ENCODE measurements at regions not wholly inside any gene's neighbourhood (a gene's known extent, or its start where the extent isn't known, plus 50 kb on each side); places are given as distances from the start of the nearest gene placed in this dataset.

- DNase-seq (ENCODE audit: low spot score) = no peak
Measured at GRCh38 chr7:33701189-33701740, 204.1 kb upstream of the BMPER start.

GRCh38 chr7:33701927-33702326 lies 203.4 kb upstream of the BMPER start:
- no peak for DNase-seq (ENCODE audit: low spot score)

GRCh38 chr7:33702514-33703054 lies 202.8 kb upstream of the BMPER start:
- DNase-seq (ENCODE audit: low spot score) = no peak

- DNase-seq (ENCODE audit: low spot score) = no peak
Measured at GRCh38 chr7:33705333-33705833, 200.0 kb upstream of the BMPER start.

- no peak for DNase-seq (ENCODE audit: low spot score)
Measured at GRCh38 chr7:33706186-33706585, 199.2 kb upstream of the BMPER start.

- DNase-seq (ENCODE audit: low spot score) = no peak
Measured at GRCh38 chr7:33706771-33707200, 198.6 kb upstream of the BMPER start.

GRCh38 chr7:33707427-33707826 lies 197.9 kb upstream of the BMPER start:
- DNase-seq (ENCODE audit: low spot score) = no peak

GRCh38 chr7:33710608-33711007 lies 194.7 kb upstream of the BMPER start:
- DNase-seq (ENCODE audit: low spot score) = no peak

- DNase-seq (ENCODE audit: low spot score) = no peak
Measured at GRCh38 chr7:33711231-33712019, 193.9 kb upstream of the BMPER start.

GRCh38 chr7:33712020-33712414 lies 193.3 kb upstream of the BMPER start:
- DNase-seq (ENCODE audit: low spot score) = no peak

- no peak for DNase-seq (ENCODE audit: low spot score)
Measured at GRCh38 chr7:33714208-33714607, 191.1 kb upstream of the BMPER start.

GRCh38 chr7:33716581-33717477 lies 188.5 kb upstream of the BMPER start:
- DNase-seq (ENCODE audit: low spot score) = peak; percentile 59

GRCh38 chr7:33719059-33719581 lies 186.2 kb upstream of the BMPER start:
- DNase-seq (ENCODE audit: low spot score) = no peak

- no peak for DNase-seq (ENCODE audit: low spot score)
Measured at GRCh38 chr7:33720139-33720538, 185.2 kb upstream of the BMPER start.

- DNase-seq (ENCODE audit: low spot score) = no peak
Measured at GRCh38 chr7:33720870-33721269, 184.5 kb upstream of the BMPER start.

- no peak for DNase-seq (ENCODE audit: low spot score)
Measured at GRCh38 chr7:33721895-33722294, 183.4 kb upstream of the BMPER start.

- DNase-seq (ENCODE audit: low spot score) = peak; percentile 49
Measured at GRCh38 chr7:33722383-33723101, 182.8 kb upstream of the BMPER start.

- no peak for DNase-seq (ENCODE audit: low spot score)
Measured at GRCh38 chr7:33724201-33724600, 181.1 kb upstream of the BMPER start.

GRCh38 chr7:33725111-33726025 lies 180.0 kb upstream of the BMPER start:
- no peak for DNase-seq (ENCODE audit: low spot score)

GRCh38 chr7:33726582-33726981 lies 178.8 kb upstream of the BMPER start:
- no peak for DNase-seq (ENCODE audit: low spot score)
